Tibial artery (tissue), 4 donors: ENCODE measurements at regions not wholly inside any gene's neighbourhood (a gene's known extent, or its start where the extent isn't known, plus 50 kb on each side); places are given as distances from the start of the nearest gene placed in this dataset.
"Not testable (repeated sequence)": the region's sequence is repeated elsewhere in the genome, so short reads cannot be mapped to it uniquely, and the experiment has no call there.

ENCODE experiments used
- DNase-seq, 2 donors: peaks; one replicate each; pipeline ENCODE4 v3.0.0-alpha.2; 2019
- H3K27ac ChIP-seq, 2 donors: fragments of 200-600 bp; sonication (generic) in 1 of 2; 1 replicate in 1 of 2; 2 replicates in 1 of 2; pipeline ENCODE4 v1.5.1; 2018 to 2019; ENCODE audit warnings: mild to moderate bottlenecking in 1 of 2
- H3K27me3 ChIP-seq, 2 donors: fragments of 200-600 bp; sonication (generic) in 1 of 2; one replicate each; pipeline versions ENCODE4 v1.5.1 to v1.6.0; 2016 to 2019
- H3K36me3 ChIP-seq, 3 donors: fragments of 200-600 bp; sonication (generic) in 2 of 3; one replicate each; pipeline ENCODE4 v1.5.1; 2016 to 2019; ENCODE audit warnings: mild to moderate bottlenecking in 2 of 3
- H3K4me1 ChIP-seq, 4 donors: fragments of 200-600 bp; sonication (generic) in 2 of 4; 1 replicate in 3 of 4; 2 replicates in 1 of 4; pipeline ENCODE4 v1.5.1; 2016 to 2019
- H3K4me3 ChIP-seq, 2 donors: fragments of 200-600 bp; sonication (generic) in 1 of 2; 1 replicate in 1 of 2; 2 replicates in 1 of 2; pipeline ENCODE4 v1.5.1; 2018 to 2019; ENCODE audit warnings: mild to moderate bottlenecking in 2 of 2
- H3K9me3 ChIP-seq, 3 donors: fragments of 200-600 bp; sonication (generic) in 1 of 3; one replicate each; pipeline ENCODE4 v1.5.1; 2016 to 2019
- CTCF ChIP-seq, 2 experiments: fragments of 200-600 bp in 1 of 2; fragments of 450-650 bp in 1 of 2; IDR thresholded peaks; one replicate each; pipeline ENCODE4 v1.5.1; 2017 to 2019; ENCODE audit warnings: antibody characterized with exemption in 2 of 2, mild to moderate bottlenecking in 1 of 2, moderate library complexity in 1 of 2
- intact Hi-C: fragments of 100-400 bp; cut with DNase I; formaldehyde crosslinking; loops from one replicate; pipeline ENCODE4 v1.15.0; 2023; ENCODE audit warnings: low total_unique reads

- peaks cover 0 to 11% (median 0%) of the 10 kb centered on the region in 3 donors for H3K9me3 ChIP-seq
- no peak for DNase-seq
- no peak for TF ChIP-seq CTCF (IDR thresholded peaks at IDR 0.05)
- H3K4me3 ChIP-seq = no peak overlapping the region
- H3K4me1 ChIP-seq = no peaks in the 10 kb centered on the region
- intact Hi-C loops = no loop called here
- no peak overlapping the region for H3K27ac ChIP-seq
- H3K36me3 ChIP-seq = no peaks in the 10 kb centered on the region
- no peaks in the 10 kb centered on the region for H3K27me3 ChIP-seq
Measured at GRCh38 chr10:16014469-16014868, 154.2 kb upstream of the MINDY3 start.

GRCh38 chr10:16016688-16017087, 156.4 kb upstream of the MINDY3 start:
- Histone ChIP-seq H3K27me3 (no peaks in the 10 kb centered on the region), H3K36me3 (no peaks in the 10 kb centered on the region), H3K4me1 (no peaks in the 10 kb centered on the region), H3K4me3 (no peak overlapping the region), H3K9me3 (peaks cover 0 to 27% (median 0%) of the 10 kb centered on the region in 3 donors), H3K27ac (no peak overlapping the region)
- TF ChIP-seq CTCF (IDR thresholded peaks at IDR 0.05) = no peak
- no peak for DNase-seq
- intact Hi-C loops = no loop called here

- Histone ChIP-seq H3K27me3 (no peaks in the 10 kb centered on the region), H3K36me3 (no peaks in the 10 kb centered on the region), H3K9me3 (peaks cover 0 to 27% (median 0%) of the 10 kb centered on the region in 3 donors), H3K4me3 (no peak overlapping the region), H3K27ac (no peak overlapping the region), H3K4me1 (no peaks in the 10 kb centered on the region)
- TF ChIP-seq CTCF (IDR thresholded peaks at IDR 0.05) = no peak
- intact Hi-C loops = no loop called here
- DNase-seq = no peak
Measured at GRCh38 chr10:16020836-16021235, 160.5 kb upstream of the MINDY3 start.

GRCh38 chr10:16026832-16027231, 166.5 kb upstream of the MINDY3 start:
- DNase-seq, H3K36me3 ChIP-seq, H3K27me3 ChIP-seq, intact Hi-C loops, H3K4me3 ChIP-seq, H3K9me3 ChIP-seq, H3K27ac ChIP-seq, H3K4me1 ChIP-seq: not testable (repeated sequence)

GRCh38 chr10:16030562-16030961, 170.3 kb upstream of the MINDY3 start:
- intact Hi-C loops = no loop called here
- no peaks in the 10 kb centered on the region for H3K36me3 ChIP-seq
- DNase-seq = no peak
- H3K4me3 ChIP-seq = no peak overlapping the region
- no peak overlapping the region for H3K27ac ChIP-seq
- H3K9me3 ChIP-seq = peaks cover 0 to 7% (median 7%) of the 10 kb centered on the region in 3 donors
- H3K4me1 ChIP-seq = no peaks in the 10 kb centered on the region
- no peaks in the 10 kb centered on the region for H3K27me3 ChIP-seq
- no peak for TF ChIP-seq CTCF (IDR thresholded peaks at IDR 0.05)

GRCh38 chr10:16049050-16049449, 188.7 kb upstream of the MINDY3 start:
- no peaks in the 10 kb centered on the region for H3K27me3 ChIP-seq
- no peak for TF ChIP-seq CTCF (IDR thresholded peaks at IDR 0.05)
- DNase-seq = no peak
- no peaks in the 10 kb centered on the region for H3K36me3 ChIP-seq
- intact Hi-C loops = no loop called here
- no peak overlapping the region for H3K4me3 ChIP-seq
- no peak overlapping the region for H3K27ac ChIP-seq
- no peaks in the 10 kb centered on the region for H3K4me1 ChIP-seq
- no peaks in the 10 kb centered on the region for H3K9me3 ChIP-seq
